H1 (cell line): ENCODE measurements at regions not wholly inside any gene's neighbourhood (a gene's known extent, or its start where the extent isn't known, plus 50 kb on each side); places are given as distances from the start of the nearest gene placed in this dataset.

ENCODE experiments used
- CBX8 ChIP-seq: fragments of 300-800, 300-1000 bp; sonication (generic); IDR thresholded peaks from 2 replicates; pipeline ENCODE4 v1.7.1; 2016; ENCODE audit warnings: low read depth, low read length, borderline replicate concordance
- CREB1 ChIP-seq: IDR thresholded peaks from 2 replicates; pipeline ENCODE4 v1.6.1; 2012; ENCODE audit warnings: inconsistent platforms
- EGR1 ChIP-seq: IDR thresholded peaks from 2 replicates; pipeline ENCODE4 v1.6.1; 2011; ENCODE audit warnings: low read depth, low read length, borderline replicate concordance
- EP300 ChIP-seq, 2 experiments: IDR thresholded peaks; 1 replicate in 1 of 2; 2 replicates in 1 of 2; pipeline ENCODE4 v1.6.1; 2011 to 2012; ENCODE audit warnings: low read depth in 2 of 2, low read length in 2 of 2, mild to moderate bottlenecking in 2 of 2, borderline replicate concordance in 1 of 2, inconsistent platforms in 1 of 2, moderate library complexity in 1 of 2
- EZH2 ChIP-seq: fragments of 200-600 bp; sonication (generic); IDR thresholded peaks from 2 replicates; pipeline ENCODE4 v1.7.1; 2012; ENCODE audit warnings: low read depth, mild to moderate bottlenecking, moderate library complexity, low read length, inconsistent platforms; ENCODE audit not compliant: severe bottlenecking
- GTF2F1 ChIP-seq: IDR thresholded peaks from 2 replicates; pipeline ENCODE4 v1.6.1; 2012; ENCODE audit warnings: low read depth, low read length, improper control_type of control experiment, borderline replicate concordance
- NRF1 ChIP-seq: IDR thresholded peaks from 2 replicates; pipeline ENCODE4 v1.6.1; 2011; ENCODE audit warnings: mild to moderate bottlenecking, low read depth, low read length, improper control_type of control experiment
- POLR2A ChIP-seq, 2 experiments: IDR thresholded peaks; 1 replicate in 1 of 2; 2 replicates in 1 of 2; pipeline ENCODE4 v1.6.1; 2011; ENCODE audit warnings: low read depth in 2 of 2, low read length in 2 of 2, mild to moderate bottlenecking in 2 of 2; ENCODE audit errors: control extremely low read depth in 1 of 2
- POLR2AphosphoS5 ChIP-seq: IDR thresholded peaks from 2 replicates; pipeline ENCODE4 v1.6.1; 2011; ENCODE audit warnings: low read depth, low read length
- YY1 ChIP-seq: IDR thresholded peaks from 2 replicates; pipeline ENCODE4 v1.6.1; 2011; ENCODE audit warnings: low read depth, mild to moderate bottlenecking, low read length
- ZNF274 ChIP-seq: IDR thresholded peaks from 2 replicates; pipeline ENCODE4 v1.7.0; 2012; ENCODE audit warnings: low read length, borderline replicate concordance; ENCODE audit errors: extremely low read depth
- TF ChIP-seq, protein P1 (sequence below), 3 experiments: IDR thresholded peaks; 1 replicate in 2 of 3; 2 replicates in 1 of 3; pipeline versions ENCODE4 v1.5.1 to v1.6.1; 2011; ENCODE audit warnings: low read length in 3 of 3, mild to moderate bottlenecking in 3 of 3, inconsistent platforms in 2 of 3, low read depth in 1 of 3, moderate library complexity in 1 of 3; ENCODE audit not compliant: insufficient read depth in 1 of 3; ENCODE audit errors: control extremely low read depth in 1 of 3
- TF ChIP-seq, protein P2 (sequence below): IDR thresholded peaks from 2 replicates; pipeline ENCODE4 v1.6.1; 2011; ENCODE audit warnings: low read depth, mild to moderate bottlenecking, low read length; ENCODE audit not compliant: insufficient read depth
- TF ChIP-seq, protein P3 (sequence below): IDR thresholded peaks from 2 replicates; pipeline ENCODE4 v1.6.1; 2011; ENCODE audit warnings: low read length, improper control_type of control experiment

DNA sequence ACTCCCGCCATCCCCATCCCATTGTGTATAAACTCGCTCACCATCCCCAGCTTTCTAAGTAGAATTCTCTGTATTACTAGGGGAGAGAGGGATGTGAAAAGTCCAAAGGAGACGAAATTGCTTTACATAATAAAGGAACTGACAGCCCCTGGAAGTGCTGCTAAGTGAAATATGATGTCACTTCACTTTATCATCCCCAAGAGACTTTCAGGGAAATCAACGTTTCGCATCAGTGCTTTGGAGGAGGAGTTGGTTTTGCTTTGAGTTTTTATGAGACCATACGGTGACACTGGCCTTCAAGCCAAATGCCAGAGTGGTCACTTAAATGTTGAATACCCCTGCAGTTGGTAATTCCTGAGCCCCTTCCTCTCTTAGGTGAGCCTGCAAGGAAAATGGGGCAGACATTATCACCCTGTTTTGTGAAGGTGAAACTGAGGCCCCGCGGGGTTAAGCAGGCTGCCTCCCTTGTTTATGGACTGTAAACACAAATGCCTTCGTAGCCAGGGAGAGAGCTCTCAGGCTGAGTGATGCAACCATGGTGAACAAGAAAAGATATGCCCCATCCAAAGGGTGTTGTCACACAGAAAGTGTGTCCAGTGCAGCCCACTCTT lies 58.4 kb upstream of the KAZN start:
- TF ChIP-seq ZNF274: no peak
- TF ChIP-seq, protein P1, sequence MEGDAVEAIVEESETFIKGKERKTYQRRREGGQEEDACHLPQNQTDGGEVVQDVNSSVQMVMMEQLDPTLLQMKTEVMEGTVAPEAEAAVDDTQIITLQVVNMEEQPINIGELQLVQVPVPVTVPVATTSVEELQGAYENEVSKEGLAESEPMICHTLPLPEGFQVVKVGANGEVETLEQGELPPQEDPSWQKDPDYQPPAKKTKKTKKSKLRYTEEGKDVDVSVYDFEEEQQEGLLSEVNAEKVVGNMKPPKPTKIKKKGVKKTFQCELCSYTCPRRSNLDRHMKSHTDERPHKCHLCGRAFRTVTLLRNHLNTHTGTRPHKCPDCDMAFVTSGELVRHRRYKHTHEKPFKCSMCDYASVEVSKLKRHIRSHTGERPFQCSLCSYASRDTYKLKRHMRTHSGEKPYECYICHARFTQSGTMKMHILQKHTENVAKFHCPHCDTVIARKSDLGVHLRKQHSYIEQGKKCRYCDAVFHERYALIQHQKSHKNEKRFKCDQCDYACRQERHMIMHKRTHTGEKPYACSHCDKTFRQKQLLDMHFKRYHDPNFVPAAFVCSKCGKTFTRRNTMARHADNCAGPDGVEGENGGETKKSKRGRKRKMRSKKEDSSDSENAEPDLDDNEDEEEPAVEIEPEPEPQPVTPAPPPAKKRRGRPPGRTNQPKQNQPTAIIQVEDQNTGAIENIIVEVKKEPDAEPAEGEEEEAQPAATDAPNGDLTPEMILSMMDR (IDR thresholded peaks at IDR 0.05; ENCODE audit: control extremely low read depth in 1 of 3, insufficient read depth in 1 of 3, low read depth in 1 of 3, low read length in 3 of 3): no peak
- TF ChIP-seq, protein P2, sequence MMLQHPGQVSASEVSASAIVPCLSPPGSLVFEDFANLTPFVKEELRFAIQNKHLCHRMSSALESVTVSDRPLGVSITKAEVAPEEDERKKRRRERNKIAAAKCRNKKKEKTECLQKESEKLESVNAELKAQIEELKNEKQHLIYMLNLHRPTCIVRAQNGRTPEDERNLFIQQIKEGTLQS: no peak
- TF ChIP-seq NRF1: no peak
- TF ChIP-seq EP300 (IDR thresholded peaks at IDR 0.05; ENCODE audit: borderline replicate concordance in 1 of 2, low read depth in 2 of 2, low read length in 2 of 2): no peak
- no peak for TF ChIP-seq POLR2A (IDR thresholded peaks at IDR 0.05; ENCODE audit: control extremely low read depth in 1 of 2, low read depth in 2 of 2, low read length in 2 of 2)
- TF ChIP-seq YY1: no peak
- TF ChIP-seq CREB1: no peak
- TF ChIP-seq POLR2AphosphoS5: no peak
- TF ChIP-seq GTF2F1: no peak
- no peak for TF ChIP-seq EGR1
- no peak for TF ChIP-seq EZH2
- TF ChIP-seq, protein P3, sequence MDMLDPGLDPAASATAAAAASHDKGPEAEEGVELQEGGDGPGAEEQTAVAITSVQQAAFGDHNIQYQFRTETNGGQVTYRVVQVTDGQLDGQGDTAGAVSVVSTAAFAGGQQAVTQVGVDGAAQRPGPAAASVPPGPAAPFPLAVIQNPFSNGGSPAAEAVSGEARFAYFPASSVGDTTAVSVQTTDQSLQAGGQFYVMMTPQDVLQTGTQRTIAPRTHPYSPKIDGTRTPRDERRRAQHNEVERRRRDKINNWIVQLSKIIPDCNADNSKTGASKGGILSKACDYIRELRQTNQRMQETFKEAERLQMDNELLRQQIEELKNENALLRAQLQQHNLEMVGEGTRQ: no peak
- no peak for TF ChIP-seq CBX8
